Trophoblast cell (in vitro differentiated cells and primary cell): ENCODE measurements at regions not wholly inside any gene's neighbourhood (a gene's known extent, or its start where the extent isn't known, plus 50 kb on each side); places are given as distances from the start of the nearest gene placed in this dataset.

Experiments
- DNase-seq, 2 donors: peaks; one replicate each; pipeline ENCODE4 v3.0.0-alpha.2; 2016
- H2AFZ ChIP-seq: 2 replicates; pipeline ENCODE4 v1.6.1; 2013; ENCODE audit warnings: low read length, moderate library complexity, mild to moderate bottlenecking; ENCODE audit not compliant: insufficient read depth, poor library complexity
- H2AK5ac ChIP-seq: 2 replicates; pipeline ENCODE4 v1.6.1; 2013; ENCODE audit warnings: mild to moderate bottlenecking, low read length
- H2BK120ac ChIP-seq: 2 replicates; pipeline ENCODE4 v1.6.1; 2013; ENCODE audit warnings: low read length, mild to moderate bottlenecking, moderate library complexity; ENCODE audit not compliant: insufficient read depth, poor library complexity
- H2BK12ac ChIP-seq: 2 replicates; pipeline ENCODE4 v1.6.1; 2013; ENCODE audit warnings: mild to moderate bottlenecking, low read length, moderate library complexity
- H2BK5ac ChIP-seq: 2 replicates; pipeline ENCODE4 v1.6.1; 2013; ENCODE audit warnings: low read length, low read depth, moderate library complexity, mild to moderate bottlenecking; ENCODE audit not compliant: poor library complexity
- H3K14ac ChIP-seq: 2 replicates; pipeline ENCODE4 v1.6.1; 2013; ENCODE audit warnings: mild to moderate bottlenecking, low read length
- H3K18ac ChIP-seq: 2 replicates; pipeline ENCODE4 v1.6.1; 2013; ENCODE audit warnings: mild to moderate bottlenecking, low read length
- H3K23ac ChIP-seq: 2 replicates; pipeline ENCODE4 v1.6.1; 2013; ENCODE audit warnings: low read length
- H3K27ac ChIP-seq: 2 replicates; pipeline ENCODE4 v1.5.1; 2013; ENCODE audit warnings: low read depth, mild to moderate bottlenecking, inconsistent platforms, low read length, moderate library complexity
- H3K27me3 ChIP-seq: 2 replicates; pipeline ENCODE4 v1.6.1; 2013; ENCODE audit warnings: inconsistent platforms, mild to moderate bottlenecking, low read length, moderate library complexity; ENCODE audit not compliant: insufficient read depth
- H3K36me3 ChIP-seq, 2 experiments: 1 replicate in 1 of 2; 2 replicates in 1 of 2; pipeline ENCODE4 v1.6.1; 2013; ENCODE audit warnings: low read length in 2 of 2, mild to moderate bottlenecking in 2 of 2, moderate library complexity in 1 of 2; ENCODE audit not compliant: insufficient read depth in 2 of 2, control insufficient read depth in 1 of 2
- H3K4ac ChIP-seq: 2 replicates; pipeline ENCODE4 v1.6.1; 2013; ENCODE audit warnings: low read depth, mild to moderate bottlenecking, low read length, moderate library complexity
- H3K4me1 ChIP-seq, 2 experiments: 1 replicate in 1 of 2; 2 replicates in 1 of 2; pipeline ENCODE4 v1.6.1; 2013; ENCODE audit warnings: low read length in 2 of 2, mild to moderate bottlenecking in 2 of 2, moderate library complexity in 1 of 2; ENCODE audit not compliant: insufficient read depth in 2 of 2, control insufficient read depth in 1 of 2
- H3K4me2 ChIP-seq: 2 replicates; pipeline ENCODE4 v1.6.1; 2013; ENCODE audit warnings: inconsistent platforms, mild to moderate bottlenecking, low read length, moderate library complexity
- H3K4me3 ChIP-seq: 2 replicates; pipeline ENCODE4 v1.5.1; 2013; ENCODE audit warnings: mild to moderate bottlenecking, low read depth, low read length, inconsistent platforms
- H3K79me1 ChIP-seq: one replicate; pipeline ENCODE4 v1.6.1; 2013; ENCODE audit warnings: low read length
- H3K79me2 ChIP-seq: 2 replicates; pipeline ENCODE4 v1.6.1; 2013; ENCODE audit warnings: low read length, mild to moderate bottlenecking; ENCODE audit not compliant: control insufficient read depth, insufficient read depth, poor library complexity
- H3K9ac ChIP-seq: 2 replicates; pipeline ENCODE4 v1.6.1; 2013; ENCODE audit warnings: mild to moderate bottlenecking, low read length
- H3K9me3 ChIP-seq: 2 replicates; pipeline ENCODE4 v1.6.1; 2013; ENCODE audit warnings: low read depth, mild to moderate bottlenecking, control low read depth, inconsistent platforms, low read length; ENCODE audit not compliant: insufficient read depth
- H4K12ac ChIP-seq: 2 replicates; pipeline ENCODE4 v1.6.1; 2013; ENCODE audit warnings: low read depth, mild to moderate bottlenecking, low read length, moderate library complexity
- H4K8ac ChIP-seq: 2 replicates; pipeline ENCODE4 v1.6.1; 2013; ENCODE audit warnings: low read depth, mild to moderate bottlenecking, low read length, moderate library complexity
- H4K91ac ChIP-seq: one replicate; pipeline ENCODE4 v1.6.1; 2013; ENCODE audit warnings: low read depth, mild to moderate bottlenecking, low read length, moderate library complexity
- WGBS: extraction: QIAGEN DNeasy Blood & Tissue Kit; methylation state at CpG from one replicate; pipeline ENCODE4 v1.1.7; 2013; ENCODE audit warnings: missing lambda C conversion rate; ENCODE audit not compliant: insufficient read length, insufficient coverage; ENCODE audit errors: extremely low coverage; 5-methylcytosine and 5-hydroxymethylcytosine counted together

DNA sequence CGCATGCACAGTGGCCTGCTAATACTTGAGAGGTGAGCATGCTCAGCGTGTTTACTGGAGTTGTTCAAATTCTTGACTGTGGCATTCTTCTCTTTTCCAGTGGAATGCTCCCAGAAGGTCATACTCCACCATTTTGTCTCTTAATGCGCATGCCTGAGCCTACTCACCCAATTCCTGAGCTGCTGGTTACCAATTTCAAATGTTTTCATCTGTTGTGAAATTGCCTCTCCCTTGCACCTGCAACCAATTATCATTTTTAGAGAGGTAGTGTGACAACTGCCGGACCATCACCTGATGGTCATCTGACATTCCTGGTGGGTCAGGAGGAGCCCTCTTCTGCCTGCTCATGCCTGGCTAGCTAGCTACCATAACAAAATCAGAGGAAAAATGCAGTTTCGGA lies 82.2 kb upstream of the LIFR start:
- H3K18ac ChIP-seq: no peak overlapping the region
- DNase-seq: peak; percentile 91 to 99
- no peak overlapping the region for H3K4me2 ChIP-seq
- no peak overlapping the region for H3K27ac ChIP-seq
- peaks cover 5% of the 10 kb centered on the region for H3K79me1 ChIP-seq
- H3K36me3 ChIP-seq: no peaks in the 10 kb centered on the region
- no peak overlapping the region for H3K23ac ChIP-seq
- H3K79me2 ChIP-seq: no peaks in the 10 kb centered on the region
- no peak overlapping the region for H3K9ac ChIP-seq
- H4K8ac ChIP-seq: no peak overlapping the region
- H4K12ac ChIP-seq: no peak overlapping the region
- peaks cover 8 to 21% of the 10 kb centered on the region in 2 experiments for H3K4me1 ChIP-seq
- H2BK12ac ChIP-seq: no peak overlapping the region
- no peak overlapping the region for H3K4me3 ChIP-seq
- no peak overlapping the region for H2BK120ac ChIP-seq
- no peaks in the 10 kb centered on the region for H3K9me3 ChIP-seq
- no CpG with 5 or more reads among the region's 5 CpGs for WGBS
- H3K14ac ChIP-seq: no peak overlapping the region
- no peak overlapping the region for H2AK5ac ChIP-seq
- no peak overlapping the region for H3K4ac ChIP-seq
- no peak overlapping the region for H4K91ac ChIP-seq
- H2BK5ac ChIP-seq: no peak overlapping the region
- H2AFZ ChIP-seq: no peak overlapping the region
- H3K27me3 ChIP-seq: no peaks in the 10 kb centered on the region

GRCh38 chr5:38639377-38640358 lies 83.2 kb upstream of the LIFR start:
- H3K27me3 ChIP-seq: no peaks in the 10 kb centered on the region
- no CpG with 5 or more reads among the region's 6 CpGs for WGBS
- H2BK12ac ChIP-seq: no peak overlapping the region
- no peaks in the 10 kb centered on the region for H3K36me3 ChIP-seq
- H3K79me1 ChIP-seq: peaks cover 5% of the 10 kb centered on the region
- H3K9me3 ChIP-seq: no peaks in the 10 kb centered on the region
- H3K14ac ChIP-seq: no peak overlapping the region
- H3K4me2 ChIP-seq: no peak overlapping the region
- H3K4me3 ChIP-seq: no peak overlapping the region
- H3K23ac ChIP-seq: no peak overlapping the region
- H3K79me2 ChIP-seq: no peaks in the 10 kb centered on the region
- H4K91ac ChIP-seq: no peak overlapping the region
- H4K8ac ChIP-seq: no peak overlapping the region
- H3K4ac ChIP-seq: no peak overlapping the region
- no peak overlapping the region for H3K18ac ChIP-seq
- H2BK5ac ChIP-seq: peak overlapping the region; percentile 11
- H3K9ac ChIP-seq: no peak overlapping the region
- no peak overlapping the region for H2BK120ac ChIP-seq
- peaks cover 8 to 21% of the 10 kb centered on the region in 2 experiments for H3K4me1 ChIP-seq
- no peak overlapping the region for H2AK5ac ChIP-seq
- no peak overlapping the region for H4K12ac ChIP-seq
- peak in 1 of 2 donors; percentile 47 for DNase-seq
- H3K27ac ChIP-seq: no peak overlapping the region
- no peak overlapping the region for H2AFZ ChIP-seq

DNA sequence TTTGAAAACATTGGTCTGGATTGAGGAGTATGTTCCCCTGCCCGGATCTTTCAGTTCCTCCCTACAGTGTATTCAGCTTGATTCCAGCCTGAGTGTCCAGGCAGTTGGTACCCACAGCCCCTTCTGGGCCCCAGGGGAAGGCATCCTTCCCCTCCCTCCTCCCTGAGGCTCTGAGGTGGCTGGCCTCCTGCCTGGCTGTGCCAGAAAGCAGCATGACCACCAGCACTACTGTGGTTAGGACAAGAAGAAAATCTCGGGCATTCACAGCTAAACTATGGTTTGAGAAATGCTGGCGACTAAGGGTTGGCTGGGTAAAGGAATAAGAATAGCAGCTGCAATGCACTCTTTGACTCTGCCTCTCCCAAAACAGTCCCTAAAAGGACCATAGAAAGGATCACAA lies 84.6 kb upstream of the LIFR start:
- no peak overlapping the region for H2AFZ ChIP-seq
- H3K18ac ChIP-seq: no peak overlapping the region
- peaks cover 5 to 20% of the 10 kb centered on the region in 2 experiments for H3K4me1 ChIP-seq
- H3K23ac ChIP-seq: no peak overlapping the region
- H3K79me1 ChIP-seq: peaks cover 5% of the 10 kb centered on the region
- no peak overlapping the region for H3K4me2 ChIP-seq
- H2BK12ac ChIP-seq: peak overlapping the region; percentile 73
- H3K4ac ChIP-seq: no peak overlapping the region
- H3K9me3 ChIP-seq: no peaks in the 10 kb centered on the region
- no peak overlapping the region for H2BK120ac ChIP-seq
- no peaks in the 10 kb centered on the region for H3K36me3 ChIP-seq
- H4K12ac ChIP-seq: no peak overlapping the region
- H3K27me3 ChIP-seq: no peaks in the 10 kb centered on the region
- peak; percentile 91 to 93 for DNase-seq
- WGBS: no CpG with 5 or more reads among the region's 3 CpGs
- H3K9ac ChIP-seq: no peak overlapping the region
- no peak overlapping the region for H3K14ac ChIP-seq
- H3K27ac ChIP-seq: no peak overlapping the region
- H2BK5ac ChIP-seq: no peak overlapping the region
- no peak overlapping the region for H4K8ac ChIP-seq
- H3K79me2 ChIP-seq: no peaks in the 10 kb centered on the region
- peak overlapping the region; percentile 69 for H2AK5ac ChIP-seq
- H3K4me3 ChIP-seq: no peak overlapping the region
- H4K91ac ChIP-seq: no peak overlapping the region

DNA sequence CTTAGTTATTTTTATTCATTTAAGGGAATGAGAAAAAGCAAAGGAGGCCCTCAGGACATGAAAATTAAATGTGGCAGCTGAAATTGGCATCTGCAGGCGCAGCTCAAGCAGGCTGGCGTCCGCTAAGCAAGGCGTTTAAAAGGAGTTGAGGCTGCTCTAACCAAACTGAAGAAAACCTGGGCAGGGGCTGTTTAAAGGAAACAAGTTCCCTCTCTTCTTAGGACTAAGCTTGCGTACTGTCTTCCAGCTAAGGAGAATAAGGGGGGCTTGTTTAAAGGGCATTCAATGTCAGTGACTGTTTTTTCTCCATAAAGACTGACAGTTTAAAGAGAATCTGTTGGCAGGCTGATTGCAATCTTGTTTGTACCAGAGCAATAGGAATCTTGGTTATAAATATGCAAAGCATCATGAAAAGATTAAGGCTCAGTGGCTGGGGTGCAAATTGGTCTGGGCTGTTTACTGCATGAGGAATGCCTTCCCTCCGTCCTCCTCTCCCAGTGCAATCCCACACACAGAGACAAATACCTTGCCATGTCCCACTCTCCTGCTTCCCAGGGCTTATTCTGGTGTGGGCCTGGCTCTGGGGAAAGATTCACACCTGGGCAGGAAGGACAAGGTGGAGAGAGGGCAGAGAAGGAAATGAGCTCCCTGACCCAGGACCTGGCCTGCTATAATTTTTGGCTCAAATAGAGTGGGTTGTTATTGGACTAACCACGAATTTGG lies 85.9 kb upstream of the LIFR start:
- Histone ChIP-seq H4K12ac (no peak overlapping the region), H4K91ac (no peak overlapping the region), H3K18ac (no peak overlapping the region), H3K4me3 (no peak overlapping the region), H3K23ac (no peak overlapping the region), H3K4me2 (no peak overlapping the region), H4K8ac (no peak overlapping the region), H3K79me2 (no peaks in the 10 kb centered on the region), H3K36me3 (no peaks in the 10 kb centered on the region), H3K79me1 (peaks cover 3% of the 10 kb centered on the region), H3K27me3 (no peaks in the 10 kb centered on the region), H3K14ac (no peak overlapping the region), H3K4ac (no peak overlapping the region), H2BK12ac (peak overlapping the region; percentile 29), H3K27ac (no peak overlapping the region), H3K9ac (no peak overlapping the region), H2AFZ (no peak overlapping the region), H2BK120ac (no peak overlapping the region), H3K9me3 (no peaks in the 10 kb centered on the region), H2AK5ac (no peak overlapping the region), H3K4me1 (peaks cover 3 to 13% of the 10 kb centered on the region in 2 experiments), H2BK5ac (no peak overlapping the region)
- WGBS: no CpG with 5 or more reads among the region's 7 CpGs
- DNase-seq: no peak
